ENCODE measurements at regions not wholly inside any gene's neighbourhood (a gene's known extent, or its start where the extent isn't known, plus 50 kb on each side); places are given as distances from the start of the nearest gene placed in this dataset.
A peak's percentile ranks its signal among the peaks of the same experiment; 100 is the strongest.

DNA sequence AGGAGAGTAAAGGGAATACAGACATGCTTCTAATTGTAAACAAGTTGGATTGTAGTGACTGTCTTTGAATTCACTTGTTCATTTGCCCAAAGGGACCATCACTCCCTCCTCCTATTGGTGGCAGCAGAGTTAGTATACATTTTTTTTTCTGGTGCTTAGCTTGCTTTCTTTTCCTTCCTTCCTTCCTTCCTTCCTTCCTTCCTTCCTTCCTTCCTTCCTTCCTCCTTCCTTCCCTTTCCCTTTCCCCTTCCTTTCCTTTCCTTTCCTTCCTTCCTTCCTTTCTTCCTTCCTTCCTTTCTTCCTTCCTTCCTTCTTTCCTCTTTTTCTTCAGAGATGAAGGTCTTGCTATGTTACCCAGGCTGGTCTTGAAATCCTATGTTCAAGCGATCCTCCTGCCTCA, 94.8 kb upstream of the ATP6AP2 start:
- Histone ChIP-seq H3K9me3 (ENCODE audit: control insufficient read depth, low read depth, low read length) (no peaks in the 10 kb centered on the region), H3K36me3 (ENCODE audit: control insufficient read depth, insufficient read depth, low read length) (no peaks in the 10 kb centered on the region)
- WGBS (ENCODE audit: insufficient coverage, low lambda C conversion rate) = no CpG with 5 or more reads among the region's 1 CpG

DNA sequence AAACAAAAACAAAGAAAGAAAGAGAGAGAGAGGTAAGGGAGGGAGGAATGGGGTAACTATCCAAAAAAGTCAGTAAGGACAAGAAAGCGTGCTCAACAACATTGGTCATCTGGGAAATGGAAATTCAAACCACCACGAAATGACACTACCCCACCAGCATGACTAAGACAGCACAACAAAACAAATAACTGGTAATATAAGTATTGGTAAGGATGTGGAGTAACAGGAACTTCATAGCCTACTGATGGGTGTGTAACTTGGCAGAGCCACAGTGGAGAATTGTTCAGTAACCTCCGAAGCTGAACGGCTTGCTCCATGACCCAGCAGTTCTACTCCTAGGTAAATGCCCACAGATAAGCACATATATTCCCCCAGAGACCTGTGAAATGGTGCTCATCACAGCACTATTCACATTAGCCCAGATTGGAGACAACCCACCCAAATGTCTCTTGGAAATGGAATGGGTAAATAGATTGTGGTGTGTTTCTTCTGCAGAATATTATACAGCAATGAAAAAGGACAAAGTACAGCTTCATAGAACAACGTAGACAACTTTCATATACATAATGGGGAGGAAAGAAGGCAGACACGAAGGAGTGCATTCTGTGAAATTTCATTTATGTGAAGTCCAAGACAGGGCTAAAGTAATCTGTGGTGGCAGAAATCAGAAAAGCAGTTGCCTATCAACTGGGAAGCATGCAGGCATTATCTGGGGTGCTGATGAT, 95.5 kb upstream of the ATP6AP2 start:
- DNase-seq = no peak
- Histone ChIP-seq H3K27me3 (ENCODE audit: control insufficient read depth, insufficient read depth, low read length) (no peaks in the 10 kb centered on the region), H3K36me3 (ENCODE audit: control insufficient read depth, insufficient read depth, low read length) (no peaks in the 10 kb centered on the region), H3K4me3 (ENCODE audit: low read length) (no peak overlapping the region), H3K4me1 (ENCODE audit: control insufficient read depth, insufficient read depth, low read length) (no peaks in the 10 kb centered on the region), H3K27ac (ENCODE audit: low read length) (peak overlapping the region; percentile 63), H3K9me3 (ENCODE audit: control insufficient read depth, low read depth, low read length) (no peaks in the 10 kb centered on the region)
- WGBS (ENCODE audit: insufficient coverage, low lambda C conversion rate) = no CpG with 5 or more reads among the region's 6 CpGs

More for the DNA sequence above, 94.8 kb upstream of the ATP6AP2 start:
- DNase-seq = no peak
- no peak overlapping the region for H3K27ac ChIP-seq (ENCODE audit: low read length)
- H3K4me3 ChIP-seq (ENCODE audit: low read length) = no peak overlapping the region
- H3K27me3 ChIP-seq (ENCODE audit: control insufficient read depth, insufficient read depth, low read length) = no peaks in the 10 kb centered on the region
- no peaks in the 10 kb centered on the region for H3K4me1 ChIP-seq (ENCODE audit: control insufficient read depth, insufficient read depth, low read length)

DNA sequence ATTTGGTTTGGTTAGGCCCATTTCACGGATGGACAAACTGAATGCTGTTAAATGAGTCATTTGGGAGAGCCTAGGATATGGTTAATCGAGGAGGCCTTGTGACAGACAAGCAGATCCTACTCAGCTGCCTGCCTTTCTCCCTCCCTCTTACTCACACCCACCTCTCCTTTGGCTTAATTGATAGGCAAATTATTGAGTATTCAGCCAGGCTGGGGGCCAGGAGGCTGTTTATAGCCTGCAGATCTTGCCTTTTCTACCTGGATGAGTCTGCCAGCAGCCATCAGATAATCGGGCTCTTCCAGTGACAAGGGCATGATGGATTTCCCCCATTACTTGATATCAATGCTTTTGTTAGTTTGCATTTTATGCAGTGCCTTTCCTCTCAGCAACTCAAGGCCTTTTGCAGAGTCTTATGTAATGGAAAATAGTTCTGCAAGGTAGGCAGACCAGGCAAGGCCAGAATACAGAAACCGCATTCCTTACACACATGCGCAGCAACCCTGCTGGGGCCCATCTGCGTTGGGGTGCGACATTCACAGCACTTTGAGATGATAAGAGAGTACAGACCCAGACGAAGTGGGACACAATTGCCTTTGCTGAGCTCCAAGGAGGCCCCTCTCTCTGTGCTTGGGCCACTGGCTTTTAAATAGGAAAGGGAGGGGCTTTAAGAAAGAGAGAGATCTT, 96.2 kb upstream of the ATP6AP2 start:
- no CpG with 5 or more reads among the region's 8 CpGs for WGBS (ENCODE audit: insufficient coverage, low lambda C conversion rate)
- Histone ChIP-seq H3K36me3 (ENCODE audit: control insufficient read depth, insufficient read depth, low read length) (no peaks in the 10 kb centered on the region), H3K27ac (ENCODE audit: low read length) (peak overlapping the region; percentile 63), H3K27me3 (ENCODE audit: control insufficient read depth, insufficient read depth, low read length) (no peaks in the 10 kb centered on the region), H3K4me3 (ENCODE audit: low read length) (no peak overlapping the region), H3K9me3 (ENCODE audit: control insufficient read depth, low read depth, low read length) (no peaks in the 10 kb centered on the region), H3K4me1 (ENCODE audit: control insufficient read depth, insufficient read depth, low read length) (no peaks in the 10 kb centered on the region)
- DNase-seq = peak; percentile 52 to 77

DNA sequence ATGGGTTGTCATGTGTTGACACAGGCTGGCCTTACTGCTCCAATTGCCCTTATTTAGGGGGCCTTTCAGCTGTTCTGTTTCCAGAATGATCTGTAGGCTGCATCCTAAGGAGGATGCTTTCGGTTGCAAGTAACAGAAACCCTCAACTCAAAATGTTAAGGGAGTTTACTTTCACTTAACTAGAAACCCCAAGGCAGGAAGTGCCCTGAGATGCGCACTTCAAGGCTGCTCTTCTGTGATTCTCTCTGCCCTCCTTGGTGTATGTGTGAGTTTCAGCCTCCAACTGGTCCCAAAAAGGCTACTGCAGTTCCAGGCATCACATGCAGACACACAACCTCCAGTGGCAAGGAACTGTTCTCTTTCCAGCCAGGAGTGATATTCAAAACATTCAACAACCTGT, 97.3 kb upstream of the ATP6AP2 start:
- WGBS (ENCODE audit: insufficient coverage, low lambda C conversion rate) = no CpG with 5 or more reads among the region's 2 CpGs
- Histone ChIP-seq H3K9me3 (ENCODE audit: control insufficient read depth, low read depth, low read length) (no peaks in the 10 kb centered on the region), H3K27ac (ENCODE audit: low read length) (no peak overlapping the region), H3K4me3 (ENCODE audit: low read length) (no peak overlapping the region), H3K4me1 (ENCODE audit: control insufficient read depth, insufficient read depth, low read length) (no peaks in the 10 kb centered on the region), H3K27me3 (ENCODE audit: control insufficient read depth, insufficient read depth, low read length) (no peaks in the 10 kb centered on the region), H3K36me3 (ENCODE audit: control insufficient read depth, insufficient read depth, low read length) (no peaks in the 10 kb centered on the region)
- no peak for DNase-seq

DNA sequence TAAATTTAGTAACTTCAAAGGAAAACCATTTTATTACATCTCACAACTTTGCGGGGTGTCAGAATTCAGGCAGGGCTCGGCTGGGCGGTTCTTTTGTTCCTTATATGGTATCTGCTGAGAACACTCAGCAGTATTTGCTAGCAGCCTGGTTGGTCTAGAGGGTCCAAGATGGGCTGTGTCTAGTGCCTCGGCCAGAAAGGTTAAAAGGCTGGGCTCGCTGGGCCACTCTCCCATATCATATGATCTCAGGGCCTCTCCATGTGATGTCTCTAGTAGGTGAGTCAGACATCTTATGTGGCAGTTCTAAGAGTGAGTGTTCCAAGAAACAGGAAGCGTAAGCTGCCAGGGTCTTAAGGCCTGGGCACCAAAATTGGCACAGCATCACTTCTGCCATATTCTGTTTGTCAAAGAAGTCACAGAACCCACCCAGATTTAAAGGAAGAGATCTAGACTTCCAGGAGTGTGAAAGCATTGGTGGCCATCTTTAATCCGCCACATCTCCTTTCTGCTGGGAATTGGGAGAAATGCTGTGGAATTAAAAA, 100.9 kb upstream of the ATP6AP2 start:
- peaks cover 2% of the 10 kb centered on the region for H3K4me1 ChIP-seq (ENCODE audit: control insufficient read depth, insufficient read depth, low read length)
- DNase-seq = no peak
- H3K9me3 ChIP-seq (ENCODE audit: control insufficient read depth, low read depth, low read length) = no peaks in the 10 kb centered on the region
- no CpG with 5 or more reads among the region's 7 CpGs for WGBS (ENCODE audit: insufficient coverage, low lambda C conversion rate)
- H3K4me3 ChIP-seq (ENCODE audit: low read length) = no peak overlapping the region
- H3K36me3 ChIP-seq (ENCODE audit: control insufficient read depth, insufficient read depth, low read length) = no peaks in the 10 kb centered on the region
- no peak overlapping the region for H3K27ac ChIP-seq (ENCODE audit: low read length)
- no peaks in the 10 kb centered on the region for H3K27me3 ChIP-seq (ENCODE audit: control insufficient read depth, insufficient read depth, low read length)

DNA sequence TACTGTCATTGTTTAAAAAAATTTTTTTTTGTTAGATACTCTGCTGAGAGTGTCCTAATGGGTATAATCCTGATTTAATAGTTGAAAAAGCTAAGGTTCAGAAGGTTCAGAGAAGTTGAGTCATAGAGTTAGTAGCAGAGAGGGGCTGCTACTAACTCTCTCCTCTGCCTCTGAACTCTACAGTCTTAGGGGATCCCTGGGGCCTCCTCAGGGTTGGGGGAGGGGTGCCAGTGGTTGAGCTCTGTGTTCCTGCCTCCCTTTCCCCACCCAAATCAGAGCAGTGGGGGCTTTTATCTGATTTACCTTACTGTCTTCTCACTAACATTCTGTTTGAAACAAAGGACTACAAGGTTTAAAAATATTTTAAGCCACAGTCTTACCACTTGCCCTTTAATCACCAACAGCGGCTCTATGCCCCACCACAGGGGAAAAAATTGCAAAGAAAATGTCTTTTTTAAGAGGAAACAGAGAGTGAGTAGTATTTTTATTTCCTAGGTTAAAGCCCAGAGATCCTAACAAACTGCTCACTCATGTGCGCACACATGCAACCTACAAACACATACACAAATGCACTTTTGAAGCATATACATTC, 102.2 kb upstream of the ATP6AP2 start:
- Histone ChIP-seq H3K27ac (ENCODE audit: low read length) (no peak overlapping the region), H3K4me3 (ENCODE audit: low read length) (no peak overlapping the region), H3K36me3 (ENCODE audit: control insufficient read depth, insufficient read depth, low read length) (no peaks in the 10 kb centered on the region), H3K4me1 (ENCODE audit: control insufficient read depth, insufficient read depth, low read length) (peaks cover 14% of the 10 kb centered on the region), H3K9me3 (ENCODE audit: control insufficient read depth, low read depth, low read length) (no peaks in the 10 kb centered on the region), H3K27me3 (ENCODE audit: control insufficient read depth, insufficient read depth, low read length) (no peaks in the 10 kb centered on the region)
- WGBS (ENCODE audit: insufficient coverage, low lambda C conversion rate) = no CpG with 5 or more reads among the region's 2 CpGs
- no peak for DNase-seq

DNA sequence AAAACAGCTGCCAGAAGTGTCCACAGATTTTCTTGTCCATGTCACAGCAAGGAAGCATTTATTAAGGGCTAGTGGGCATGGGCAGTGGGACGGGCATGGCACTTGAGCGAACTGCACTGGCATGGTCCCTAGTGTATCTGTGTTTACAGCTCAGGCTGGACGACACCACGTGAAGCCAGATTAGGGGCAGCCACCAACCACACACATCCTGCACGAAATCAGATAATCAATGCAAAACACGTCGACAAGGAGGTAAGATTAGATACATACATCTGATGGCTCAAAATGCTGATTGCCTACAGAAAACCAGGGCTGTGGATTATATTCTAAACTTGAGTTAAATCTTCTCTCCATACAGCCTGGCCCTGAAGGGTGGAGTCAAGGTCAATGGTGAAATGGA, 103.8 kb upstream of the ATP6AP2 start:
- Histone ChIP-seq H3K36me3 (ENCODE audit: control insufficient read depth, insufficient read depth, low read length) (no peaks in the 10 kb centered on the region), H3K27ac (ENCODE audit: low read length) (no peak overlapping the region), H3K27me3 (ENCODE audit: control insufficient read depth, insufficient read depth, low read length) (no peaks in the 10 kb centered on the region), H3K4me1 (ENCODE audit: control insufficient read depth, insufficient read depth, low read length) (peaks cover 20% of the 10 kb centered on the region), H3K9me3 (ENCODE audit: control insufficient read depth, low read depth, low read length) (no peaks in the 10 kb centered on the region), H3K4me3 (ENCODE audit: low read length) (no peak overlapping the region)
- DNase-seq = no peak
- whole genome bisulfite sequencing (ENCODE audit: insufficient coverage, low lambda C conversion rate) = no CpG with 5 or more reads among the region's 7 CpGs

DNA sequence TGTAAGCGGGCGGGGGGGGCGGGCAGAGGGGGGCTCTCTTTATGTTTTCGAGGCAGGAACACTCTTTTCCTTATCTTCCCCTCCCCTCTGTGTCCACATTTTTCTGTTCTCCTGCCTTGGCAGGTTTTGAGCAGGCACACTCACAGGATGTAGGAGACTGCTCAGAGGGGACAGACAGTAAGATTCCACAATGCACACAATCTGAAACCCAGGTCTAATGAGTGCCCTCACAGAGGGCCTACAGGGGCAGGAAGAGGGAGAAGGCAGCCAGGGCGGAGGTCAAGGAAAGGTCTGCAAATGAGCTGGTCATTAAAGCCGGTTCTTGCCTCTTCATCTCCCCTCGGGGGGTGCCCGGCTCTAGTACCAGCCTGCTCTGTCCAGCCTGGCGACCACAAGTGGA, 106.1 kb upstream of the ATP6AP2 start:
- WGBS (ENCODE audit: insufficient coverage, low lambda C conversion rate) = no CpG with 5 or more reads among the region's 9 CpGs
- Histone ChIP-seq H3K9me3 (ENCODE audit: control insufficient read depth, low read depth, low read length) (no peaks in the 10 kb centered on the region), H3K27me3 (ENCODE audit: control insufficient read depth, insufficient read depth, low read length) (no peaks in the 10 kb centered on the region), H3K4me3 (ENCODE audit: low read length) (no peak overlapping the region), H3K4me1 (ENCODE audit: control insufficient read depth, insufficient read depth, low read length) (peaks cover 25% of the 10 kb centered on the region), H3K27ac (ENCODE audit: low read length) (peak overlapping the region; percentile 72), H3K36me3 (ENCODE audit: control insufficient read depth, insufficient read depth, low read length) (no peaks in the 10 kb centered on the region)
- DNase-seq = no peak

DNA sequence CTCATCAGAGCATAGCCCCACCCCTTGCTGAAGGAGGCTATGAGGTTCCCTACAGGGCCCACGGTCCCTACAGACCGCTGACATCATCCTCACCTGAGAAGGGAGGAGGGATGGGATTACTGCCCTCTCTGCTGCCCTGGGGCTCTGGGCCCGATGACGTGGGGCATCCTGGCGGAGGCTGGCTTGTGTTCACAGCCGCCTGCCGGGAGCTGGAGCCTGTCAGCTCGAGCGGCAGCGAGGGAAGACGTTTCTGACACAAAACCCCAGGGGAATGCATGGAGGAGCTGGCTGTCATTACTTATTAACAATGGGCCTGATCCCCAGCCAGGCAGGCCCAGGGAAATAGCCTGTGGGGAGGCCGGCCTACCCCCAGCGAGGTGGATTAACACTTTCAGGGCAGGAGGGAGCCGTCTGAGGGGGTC, 106.6 kb upstream of the ATP6AP2 start:
- no peak overlapping the region for H3K4me3 ChIP-seq (ENCODE audit: low read length)
- H3K9me3 ChIP-seq (ENCODE audit: control insufficient read depth, low read depth, low read length) = no peaks in the 10 kb centered on the region
- H3K27me3 ChIP-seq (ENCODE audit: control insufficient read depth, insufficient read depth, low read length) = no peaks in the 10 kb centered on the region
- no peaks in the 10 kb centered on the region for H3K36me3 ChIP-seq (ENCODE audit: control insufficient read depth, insufficient read depth, low read length)
- H3K27ac ChIP-seq (ENCODE audit: low read length) = peak overlapping the region; percentile 72
- no CpG with 5 or more reads among the region's 14 CpGs for WGBS (ENCODE audit: insufficient coverage, low lambda C conversion rate)
- H3K4me1 ChIP-seq (ENCODE audit: control insufficient read depth, insufficient read depth, low read length) = peaks cover 25% of the 10 kb centered on the region
- DNase-seq = peak; percentile 79 to 88

DNA sequence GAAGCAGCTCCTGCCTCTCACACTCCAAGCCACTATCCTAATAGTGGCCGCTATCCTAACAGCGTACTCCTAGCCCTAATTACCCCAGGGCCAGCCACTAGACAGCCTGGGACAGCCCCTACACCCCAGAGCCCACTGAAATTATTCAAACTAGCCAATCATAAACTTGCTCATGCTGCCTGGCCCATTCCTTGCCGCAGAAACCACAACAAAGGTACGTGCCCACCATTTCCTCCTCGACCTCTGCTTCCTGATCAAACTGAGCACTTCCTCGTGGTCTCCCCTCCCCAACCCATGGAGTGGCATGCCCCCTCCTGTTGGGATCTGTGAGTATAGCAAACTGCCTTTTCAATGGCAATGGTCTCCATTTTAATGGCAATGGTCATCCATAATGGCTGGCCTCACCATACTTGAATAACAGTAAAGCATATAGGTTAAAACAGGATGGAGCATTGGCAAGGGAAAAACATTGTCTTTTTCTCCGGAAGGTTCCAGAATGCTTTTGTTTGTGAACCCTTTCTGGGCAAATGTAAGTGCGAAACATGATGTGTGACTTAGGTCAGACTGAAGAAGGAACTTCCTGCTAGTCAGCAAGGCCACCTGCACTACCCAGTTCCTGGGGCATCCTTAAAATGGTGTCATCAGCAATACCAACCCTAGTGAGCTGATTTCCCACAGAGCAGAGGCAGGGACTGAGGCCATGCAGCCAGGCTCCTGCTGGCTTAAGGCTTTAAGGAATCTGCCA, 107.1 kb upstream of the ATP6AP2 start:
- H3K4me3 ChIP-seq (ENCODE audit: low read length) = no peak overlapping the region
- peaks cover 25% of the 10 kb centered on the region for H3K4me1 ChIP-seq (ENCODE audit: control insufficient read depth, insufficient read depth, low read length)
- H3K27ac ChIP-seq (ENCODE audit: low read length) = peak overlapping the region; percentile 72
- no peaks in the 10 kb centered on the region for H3K36me3 ChIP-seq (ENCODE audit: control insufficient read depth, insufficient read depth, low read length)
- H3K27me3 ChIP-seq (ENCODE audit: control insufficient read depth, insufficient read depth, low read length) = no peaks in the 10 kb centered on the region
- WGBS (ENCODE audit: insufficient coverage, low lambda C conversion rate) = no CpG with 5 or more reads among the region's 8 CpGs
- no peaks in the 10 kb centered on the region for H3K9me3 ChIP-seq (ENCODE audit: control insufficient read depth, low read depth, low read length)
- DNase-seq = no peak

Data from large intestine (tissue), 3 donors.